Nucleus accumbens (tissue), 56 donors: ENCODE measurements at regions not wholly inside any gene's neighbourhood (a gene's known extent, or its start where the extent isn't known, plus 50 kb on each side); places are given as distances from the start of the nearest gene placed in this dataset.
"Not testable (repeated sequence)": the region's sequence is repeated elsewhere in the genome, so short reads cannot be mapped to it uniquely, and the experiment has no call there.

Source experiments
- DNase-seq, 56 donors: peaks; one replicate each; lab custom pipeline; 2025; lab: John Stamatoyannopoulos, UW

GRCh38 chr4:189511581-189511980, 429.1 kb upstream of the FRG1 start:
- no peak for DNase-seq

DNA sequence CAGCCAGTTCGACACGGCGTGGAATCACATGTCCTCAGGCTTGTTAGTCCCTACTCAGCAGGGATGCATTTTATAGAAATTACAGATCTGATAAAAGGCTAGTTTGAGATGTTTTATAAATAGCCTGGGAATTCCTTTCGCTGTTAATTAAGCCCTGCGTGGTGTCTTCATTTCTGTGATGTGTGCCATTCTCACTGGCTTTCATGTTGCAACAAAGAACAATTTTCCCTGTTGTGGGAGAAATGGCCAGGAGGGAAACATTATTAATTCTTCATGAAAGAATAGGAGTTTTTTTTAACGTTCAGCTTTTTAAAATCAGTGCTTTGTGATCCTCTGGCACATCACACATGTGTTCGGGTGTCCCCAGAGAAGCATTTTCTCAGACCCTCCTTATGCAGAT, 427.3 kb upstream of the FRG1 start:
- DNase-seq = no peak

- DNase-seq = no peak
Measured at GRCh38 chr4:189514209-189514608, 426.5 kb upstream of the FRG1 start.

DNA sequence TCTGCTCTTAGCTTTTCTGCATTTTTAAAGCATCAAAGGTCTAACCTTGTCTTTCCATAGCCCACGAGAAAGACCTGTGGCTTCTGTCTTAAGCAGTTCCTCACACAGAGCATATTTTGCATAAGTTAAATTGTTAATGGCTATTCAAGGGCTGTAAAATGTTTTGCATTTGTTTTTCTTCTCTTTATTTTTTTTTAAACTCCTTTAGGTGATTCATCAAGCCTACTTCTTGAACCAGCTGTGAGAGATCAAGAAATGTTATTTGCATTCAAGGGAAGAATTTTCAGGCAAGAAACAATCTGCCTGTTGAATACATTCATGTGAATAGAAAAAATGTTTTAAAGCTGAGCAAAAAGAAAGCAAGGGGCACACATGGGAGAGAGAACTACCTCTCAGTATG, 423.8 kb upstream of the FRG1 start:
- DNase-seq = no peak

- DNase-seq = no peak
Measured at GRCh38 chr4:189519186-189519585, 421.5 kb upstream of the FRG1 start.

- no peak for DNase-seq
Measured at GRCh38 chr4:189525304-189525703, 415.4 kb upstream of the FRG1 start.

- no peak for DNase-seq
Measured at GRCh38 chr4:189530848-189531247, 409.8 kb upstream of the FRG1 start.

GRCh38 chr4:189533603-189534002, 407.1 kb upstream of the FRG1 start:
- DNase-seq = no peak

- peak in 7 of 56 donors; percentile 1 to 15 (median 5) for DNase-seq
Measured at GRCh38 chr4:189547559-189547958, 393.1 kb upstream of the FRG1 start.

DNA sequence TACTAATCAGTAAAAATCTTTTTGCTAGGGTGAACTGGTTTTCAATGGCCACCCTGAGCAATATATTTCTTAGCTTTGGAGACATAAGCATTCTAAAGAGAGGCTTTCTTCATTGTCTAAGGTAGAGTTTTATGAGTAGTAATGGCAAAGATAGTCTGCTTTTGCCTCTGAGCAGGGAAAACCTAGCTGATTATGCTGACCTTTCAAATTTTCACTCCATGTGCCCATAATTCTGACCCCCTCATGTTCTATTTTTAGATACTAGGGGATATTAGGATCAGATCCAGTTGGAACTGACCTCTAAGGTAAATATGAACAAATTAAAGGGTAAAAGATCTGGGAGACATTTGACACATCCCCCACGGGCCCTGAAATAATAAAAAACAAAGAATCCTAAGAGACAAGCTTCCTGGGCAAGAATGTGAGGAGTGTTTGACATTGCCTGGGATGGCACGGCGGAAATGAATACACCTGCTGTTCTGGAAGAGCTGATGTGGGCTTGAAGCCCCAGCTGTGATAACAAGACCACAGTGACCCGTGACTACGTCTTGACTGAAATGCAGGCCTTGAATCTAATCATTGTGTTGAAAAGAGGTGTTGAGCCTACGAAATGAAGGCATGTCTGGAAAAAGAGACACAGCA, 392.1 kb upstream of the FRG1 start:
- no peak for DNase-seq

DNA sequence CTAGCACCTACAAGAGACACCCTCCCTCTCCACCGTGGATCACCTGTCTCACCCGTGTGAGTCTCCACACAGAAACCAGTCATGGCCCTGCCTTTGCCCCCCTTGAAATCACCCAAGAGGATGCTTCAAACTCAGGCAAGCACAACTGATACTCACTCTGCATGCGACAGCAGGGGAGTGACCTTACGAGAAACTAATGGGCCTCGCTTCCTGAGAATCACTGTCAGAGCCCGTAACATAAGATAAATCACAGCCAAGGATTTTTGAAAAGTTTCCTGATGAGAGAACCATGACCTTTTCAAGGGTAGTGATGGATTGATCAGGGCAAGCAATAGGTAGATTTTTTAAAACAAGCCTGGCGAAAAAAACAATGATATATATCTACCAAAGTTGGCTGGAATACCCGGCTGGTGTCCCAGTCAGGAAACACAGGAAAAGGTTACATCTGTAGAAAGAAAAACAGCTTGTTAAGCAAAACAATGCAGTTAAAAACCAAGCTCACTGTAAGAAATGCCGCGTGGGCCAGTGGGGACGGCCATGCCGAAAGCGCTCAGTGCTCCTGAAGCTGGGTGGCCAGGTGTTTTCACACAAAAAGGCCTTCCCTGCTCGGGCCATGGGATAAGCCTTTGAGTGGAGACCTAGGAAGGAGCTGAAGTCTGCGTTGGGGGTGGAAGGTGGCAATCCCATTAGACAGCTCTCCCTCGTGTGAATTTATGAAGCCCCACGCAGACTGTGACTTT, 388.6 kb upstream of the FRG1 start:
- not testable (repeated sequence) for DNase-seq

GRCh38 chr4:189560605-189561004, 380.1 kb upstream of the FRG1 start:
- DNase-seq = not testable (repeated sequence)

DNA sequence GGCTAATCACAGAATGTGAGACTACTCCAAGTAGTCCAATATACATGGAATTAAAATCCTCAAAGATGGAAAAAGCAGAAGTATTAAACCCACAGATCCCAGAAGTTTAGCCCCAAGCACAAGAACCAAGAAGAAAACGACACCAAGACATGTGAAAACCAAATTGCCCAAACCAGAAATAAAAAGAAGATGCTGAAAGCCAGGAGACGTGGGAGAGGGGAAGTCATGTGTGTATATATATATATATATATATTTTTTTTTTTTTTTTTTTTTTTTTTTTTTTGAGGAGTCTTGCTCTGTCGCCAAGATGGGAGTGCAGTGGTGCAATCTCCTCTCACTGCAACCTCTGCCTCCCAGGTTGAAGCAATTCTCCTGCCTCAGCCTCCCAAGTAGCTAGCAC, 376.9 kb upstream of the FRG1 start:
- not testable (repeated sequence) for DNase-seq

DNA sequence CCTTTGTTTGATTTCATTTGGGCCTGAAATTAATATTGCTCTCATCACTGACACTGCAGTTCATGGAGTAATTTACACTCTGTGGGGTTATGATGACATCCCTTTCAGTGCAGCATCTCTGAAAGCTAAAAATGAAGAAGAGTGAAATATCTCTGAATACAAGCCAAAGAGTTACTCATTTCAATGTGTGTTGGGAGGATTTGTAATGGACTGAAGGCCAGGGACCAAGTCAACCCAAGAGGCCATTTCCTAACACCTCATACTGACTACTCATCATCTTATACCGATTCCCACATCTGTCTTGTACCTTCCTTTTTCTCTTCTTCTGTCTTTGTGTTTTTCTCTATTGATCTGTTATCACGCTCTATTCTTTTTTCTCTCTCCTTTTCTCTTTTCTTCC, 374.4 kb upstream of the FRG1 start:
- not testable (repeated sequence) for DNase-seq

- not testable (repeated sequence) for DNase-seq
Measured at GRCh38 chr4:189566900-189567299, 373.8 kb upstream of the FRG1 start.

- not testable (repeated sequence) for DNase-seq
Measured at GRCh38 chr4:189579645-189580044, 361.0 kb upstream of the FRG1 start.

DNA sequence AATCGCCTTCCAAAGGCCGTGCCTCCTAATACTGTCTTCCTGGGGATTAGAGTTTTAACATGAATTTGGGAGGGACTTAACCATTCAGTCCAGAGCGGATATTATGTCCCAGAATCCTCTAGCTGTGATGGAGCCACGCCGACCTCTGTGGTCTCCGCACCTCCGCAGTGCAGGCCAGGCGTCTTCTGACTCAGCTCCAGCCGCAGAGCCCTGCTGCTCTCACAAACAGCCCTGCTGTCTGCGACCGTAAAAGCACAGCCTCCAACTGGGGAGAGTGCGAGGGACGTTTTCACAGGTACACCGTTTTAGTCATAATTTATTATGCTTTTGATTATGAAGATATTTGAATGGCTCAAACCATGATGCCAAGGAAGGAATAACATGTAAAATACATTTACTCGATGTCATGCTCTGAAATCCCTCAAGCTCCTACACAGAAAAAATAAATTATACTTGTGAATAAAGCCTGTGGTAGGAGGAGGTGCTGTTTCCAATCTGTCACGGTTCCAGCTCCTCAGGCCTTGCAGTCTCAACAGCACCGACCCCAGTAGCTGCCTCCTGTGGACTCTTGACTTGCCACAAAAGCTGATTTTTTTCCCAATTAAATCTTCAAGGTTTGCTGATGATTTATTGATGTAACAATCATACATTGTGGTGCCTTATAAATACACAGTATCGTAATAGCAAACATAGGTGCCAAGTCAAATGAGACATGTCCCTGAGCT, 353.6 kb upstream of the FRG1 start:
- not testable (repeated sequence) for DNase-seq

DNA sequence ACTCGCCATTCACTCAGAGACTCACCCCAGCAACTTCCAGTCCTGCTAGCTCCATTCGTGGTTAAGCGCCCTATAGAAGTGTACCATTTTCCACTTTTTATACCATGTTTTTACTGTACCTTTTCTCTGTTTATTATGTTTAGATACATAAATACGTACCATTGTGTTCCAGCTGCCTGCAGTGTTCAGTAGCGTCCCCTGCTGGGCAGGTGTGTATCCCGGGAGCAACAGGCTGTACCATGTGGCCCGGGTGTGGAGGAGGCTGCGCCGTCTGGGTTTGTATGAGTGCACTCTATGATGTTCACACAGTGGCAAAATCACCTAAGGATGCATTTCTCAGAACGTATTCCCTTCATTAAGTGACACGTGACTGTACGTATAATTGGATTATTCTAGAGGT, 351.5 kb upstream of the FRG1 start:
- not testable (repeated sequence) for DNase-seq

DNA sequence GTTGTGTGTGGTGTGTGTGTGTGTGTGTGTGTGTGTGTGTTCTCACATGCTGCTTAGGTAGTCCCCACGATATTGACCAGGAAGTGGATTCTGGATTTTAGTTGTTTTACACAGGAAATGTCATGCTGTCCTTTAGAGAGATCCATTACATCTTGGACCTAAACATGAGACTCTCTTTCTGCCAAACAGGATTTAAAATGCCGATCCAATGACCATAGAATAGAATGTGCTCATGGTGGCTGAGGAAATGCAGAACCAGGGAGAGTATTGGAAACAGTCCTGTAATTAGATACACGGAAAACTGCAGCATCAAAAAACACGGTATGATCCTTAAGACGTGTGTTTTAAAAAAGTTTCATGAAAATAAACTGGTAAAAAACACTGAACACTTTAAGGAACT, 347.8 kb upstream of the FRG1 start:
- DNase-seq = no peak

GRCh38 chr4:189597341-189597740, 343.3 kb upstream of the FRG1 start:
- no peak for DNase-seq

DNA sequence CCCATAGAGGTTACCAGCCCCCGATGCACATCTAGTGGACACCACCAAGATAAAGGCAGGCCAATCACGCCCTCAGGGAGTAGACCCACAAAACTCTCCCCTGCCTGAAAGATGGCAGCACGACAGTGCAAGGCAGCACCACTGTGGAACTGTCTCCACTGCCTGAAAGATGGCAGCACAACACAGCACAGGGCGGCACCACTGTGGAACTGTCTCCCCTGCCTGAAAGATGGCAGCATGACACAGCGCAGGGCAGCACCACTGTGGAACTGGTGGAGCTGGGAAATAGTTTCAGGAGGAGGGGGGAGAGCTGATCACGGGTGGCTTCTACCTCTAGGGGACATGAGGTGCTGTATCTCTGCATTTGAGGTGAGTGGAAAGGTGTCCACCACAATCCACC, 340.4 kb upstream of the FRG1 start:
- DNase-seq = peak in 2 of 56 donors; percentile 3 to 12
